ENCODE measurements at regions not wholly inside any gene's neighbourhood (a gene's known extent, or its start where the extent isn't known, plus 50 kb on each side); places are given as distances from the start of the nearest gene placed in this dataset.

DNA sequence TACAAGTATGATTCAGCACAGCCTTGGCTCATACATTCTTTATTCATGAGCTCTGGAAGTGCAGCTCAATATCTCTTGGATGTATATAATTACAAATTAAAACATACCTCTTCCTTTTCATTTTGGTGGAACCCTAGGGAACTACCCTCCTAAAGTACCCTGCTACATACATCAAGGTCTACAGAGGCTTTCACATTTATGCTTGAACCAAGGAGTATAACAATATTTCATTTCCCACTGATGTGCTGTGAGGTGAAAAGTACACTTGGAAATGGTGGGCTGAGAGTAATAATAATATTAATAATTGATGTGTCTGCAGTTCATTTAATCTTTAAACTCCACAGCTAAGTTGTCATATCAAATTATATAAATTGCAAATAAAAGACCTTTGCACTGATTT lies 142.2 kb upstream of the LRRC3B start (continued):
- TF ChIP-seq BRD4 (CRISPR knock-in tag; IDR thresholded peaks at IDR 0.05) (no peak), MAZ (IDR thresholded peaks at IDR 0.05; ENCODE audit: borderline replicate concordance, low read depth, low read length) (no peak), MAZ (CRISPR knock-in tag; IDR thresholded peaks at IDR 0.05; ENCODE audit: low read depth) (no peak), CEBPB (IDR thresholded peaks at IDR 0.05; ENCODE audit: borderline replicate concordance, low read depth, low read length) (no peak)
- TF ChIP-seq, protein P1, sequence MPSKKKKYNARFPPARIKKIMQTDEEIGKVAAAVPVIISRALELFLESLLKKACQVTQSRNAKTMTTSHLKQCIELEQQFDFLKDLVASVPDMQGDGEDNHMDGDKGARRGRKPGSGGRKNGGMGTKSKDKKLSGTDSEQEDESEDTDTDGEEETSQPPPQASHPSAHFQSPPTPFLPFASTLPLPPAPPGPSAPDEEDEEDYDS (CRISPR knock-in tag; IDR thresholded peaks at IDR 0.05): no peak

DNA sequence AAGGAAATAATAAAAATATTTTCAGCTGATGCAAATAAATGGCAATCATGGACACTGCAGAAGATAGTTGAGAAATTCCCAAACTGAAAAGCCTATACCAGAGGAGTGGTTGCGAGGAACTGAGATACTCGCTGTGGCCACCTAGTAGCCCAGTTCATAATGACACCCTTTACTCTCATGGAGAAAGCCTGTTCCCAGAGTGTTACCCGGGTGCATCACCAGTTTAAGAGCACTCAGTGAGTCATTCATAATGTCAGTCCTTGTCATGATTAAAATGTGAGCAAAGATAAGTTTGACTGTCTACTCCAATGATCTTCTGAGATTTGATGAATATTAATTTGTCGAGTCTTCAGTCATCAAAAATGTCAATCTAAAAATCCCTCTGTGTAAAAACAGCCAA lies 138.4 kb upstream of the LRRC3B start:
- Histone ChIP-seq H3K79me2 (ENCODE audit: insufficient read depth, low read length) (no peaks in the 10 kb centered on the region), H3K27me3 (ENCODE audit: control insufficient read depth in 1 of 2, insufficient read depth in 2 of 2, low read length in 2 of 2) (no peaks in the 10 kb centered on the region), H3K4me3 (replicated peaks in 1 of 3; ENCODE audit: insufficient read depth in 1 of 3, low read depth in 2 of 3, low read length in 3 of 3) (no peak overlapping the region), H2AFZ (ENCODE audit: low read length) (no peak overlapping the region), H3K36me3 (replicated peaks in 1 of 2; ENCODE audit: control insufficient read depth in 1 of 2, insufficient read depth in 2 of 2, low read length in 2 of 2) (no peaks in the 10 kb centered on the region), H3K9ac (ENCODE audit: insufficient read depth, low read depth, low read length) (no peak overlapping the region), H4K20me1 (ENCODE audit: insufficient read depth, low read length) (no peaks in the 10 kb centered on the region), H3K9me3 (ENCODE audit: low read length) (peaks cover 62% of the 10 kb centered on the region), H3K4me2 (ENCODE audit: low read depth, low read length) (no peak overlapping the region), H3K4me1 (ENCODE audit: insufficient read depth, low read length) (no peaks in the 10 kb centered on the region), H3K27ac (ENCODE audit: extremely low read length, insufficient read depth, low read length) (no peak overlapping the region)
- ChIA-PET CTCF (ENCODE audit: low intra/inter-chr PET ratio, low total read pairs) (no interaction called here), POLR2A (no interaction called here)
- intact Hi-C loops (cut with micrococcal nuclease; ENCODE audit: unreplicated experiment): no loop called here
- ATAC-seq (no peak), DNase-seq (ENCODE audit: low spot score) (peak; percentile 1), FAIRE-seq (no peak)
- in situ Hi-C loops (cut with HindIII; ENCODE audit: extremely low pct_ligation_motif_present, low pct_unique_long_range_greater_than_20kb): no loop called here
- TF ChIP-seq TEAD2 (CRISPR knock-in tag; IDR thresholded peaks at IDR 0.05): no peak
- no peak for TF ChIP-seq ZNF451 (CRISPR knock-in tag; IDR thresholded peaks at IDR 0.05)
- TF ChIP-seq ZFY (CRISPR knock-in tag; IDR thresholded peaks at IDR 0.05): no peak
- TF ChIP-seq, protein P2, sequence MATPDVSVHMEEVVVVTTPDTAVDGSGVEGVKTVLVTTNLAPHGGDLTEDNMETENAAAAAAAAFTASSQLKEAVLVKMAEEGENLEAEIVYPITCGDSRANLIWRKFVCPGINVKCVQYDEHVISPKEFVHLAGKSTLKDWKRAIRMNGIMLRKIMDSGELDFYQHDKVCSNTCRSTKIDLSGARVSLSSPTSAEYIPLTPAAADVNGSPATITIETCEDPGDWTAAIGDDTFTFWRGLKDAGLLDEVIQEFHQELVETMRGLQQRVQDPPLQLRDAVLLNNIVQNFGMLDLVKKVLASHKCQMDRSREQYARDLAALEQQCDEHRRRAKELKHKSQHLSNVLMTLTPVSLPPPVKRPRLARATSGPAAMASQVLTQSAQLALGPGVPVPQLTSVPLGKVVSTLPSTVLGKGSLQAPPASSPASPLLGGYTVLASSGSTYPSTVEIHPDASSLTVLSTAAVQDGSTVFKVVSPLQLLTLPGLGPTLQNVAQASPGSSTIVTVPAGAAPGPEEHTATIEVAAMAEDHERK (CRISPR knock-in tag; IDR thresholded peaks at IDR 0.05; ENCODE audit: low read depth): no peak
- no peak for TF ChIP-seq ZNF703 (CRISPR knock-in tag; IDR thresholded peaks at IDR 0.05; ENCODE audit: borderline replicate concordance)
- TF ChIP-seq, protein P3, sequence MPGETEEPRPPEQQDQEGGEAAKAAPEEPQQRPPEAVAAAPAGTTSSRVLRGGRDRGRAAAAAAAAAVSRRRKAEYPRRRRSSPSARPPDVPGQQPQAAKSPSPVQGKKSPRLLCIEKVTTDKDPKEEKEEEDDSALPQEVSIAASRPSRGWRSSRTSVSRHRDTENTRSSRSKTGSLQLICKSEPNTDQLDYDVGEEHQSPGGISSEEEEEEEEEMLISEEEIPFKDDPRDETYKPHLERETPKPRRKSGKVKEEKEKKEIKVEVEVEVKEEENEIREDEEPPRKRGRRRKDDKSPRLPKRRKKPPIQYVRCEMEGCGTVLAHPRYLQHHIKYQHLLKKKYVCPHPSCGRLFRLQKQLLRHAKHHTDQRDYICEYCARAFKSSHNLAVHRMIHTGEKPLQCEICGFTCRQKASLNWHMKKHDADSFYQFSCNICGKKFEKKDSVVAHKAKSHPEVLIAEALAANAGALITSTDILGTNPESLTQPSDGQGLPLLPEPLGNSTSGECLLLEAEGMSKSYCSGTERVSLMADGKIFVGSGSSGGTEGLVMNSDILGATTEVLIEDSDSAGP (CRISPR knock-in tag; IDR thresholded peaks at IDR 0.05; ENCODE audit: borderline replicate concordance): no peak
- TF ChIP-seq ZNF101 (CRISPR knock-in tag; IDR thresholded peaks at IDR 0.05; ENCODE audit: borderline replicate concordance, low read depth): no peak
- no peak for TF ChIP-seq MTA3 (CRISPR knock-in tag; IDR thresholded peaks at IDR 0.05)
- TF ChIP-seq, protein P4, sequence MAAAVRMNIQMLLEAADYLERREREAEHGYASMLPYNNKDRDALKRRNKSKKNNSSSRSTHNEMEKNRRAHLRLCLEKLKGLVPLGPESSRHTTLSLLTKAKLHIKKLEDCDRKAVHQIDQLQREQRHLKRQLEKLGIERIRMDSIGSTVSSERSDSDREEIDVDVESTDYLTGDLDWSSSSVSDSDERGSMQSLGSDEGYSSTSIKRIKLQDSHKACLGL (CRISPR knock-in tag; IDR thresholded peaks at IDR 0.05): no peak
- TF ChIP-seq HDAC1 (CRISPR knock-in tag; IDR thresholded peaks at IDR 0.05): no peak
- no peak for TF ChIP-seq GPN1 (CRISPR knock-in tag; IDR thresholded peaks at IDR 0.05; ENCODE audit: borderline replicate concordance)
- no peak for TF ChIP-seq SMC3 (IDR thresholded peaks at IDR 0.05; ENCODE audit: low read length)
- WGBS (ENCODE audit: low lambda C conversion rate): 2% methylated on average over 4 of the region's 4 CpGs
- no TSS peak for BruUV-seq (replicated peaks)

Data from HepG2 (cell line).